ENCODE measurements at regions not wholly inside any gene's neighbourhood (a gene's known extent, or its start where the extent isn't known, plus 50 kb on each side); places are given as distances from the start of the nearest gene placed in this dataset.
"Not testable (repeated sequence)": the region's sequence is repeated elsewhere in the genome, so short reads cannot be mapped to it uniquely, and the experiment has no call there.

- no peak for DNase-seq (ENCODE audit: low spot score)
Measured at GRCh38 chr3:80618295-80619256, 850.8 kb upstream of the ROBO1 start.

- DNase-seq (ENCODE audit: low spot score), result no peak
Measured at GRCh38 chr3:80612366-80612765, 844.6 kb upstream of the ROBO1 start.

GRCh38 chr3:80608072-80608471, 840.3 kb upstream of the ROBO1 start:
- DNase-seq (ENCODE audit: low spot score), result not testable (repeated sequence)

GRCh38 chr3:80606073-80606472, 838.3 kb upstream of the ROBO1 start:
- no peak for DNase-seq (ENCODE audit: low spot score)

GRCh38 chr3:80601479-80601878, 833.7 kb upstream of the ROBO1 start:
- no peak for DNase-seq (ENCODE audit: low spot score)

- no peak for DNase-seq (ENCODE audit: low spot score)
Measured at GRCh38 chr3:80592792-80593191, 825.0 kb upstream of the ROBO1 start.

- DNase-seq (ENCODE audit: low spot score), result no peak
Measured at GRCh38 chr3:80586338-80586737, 818.5 kb upstream of the ROBO1 start.

GRCh38 chr3:80580146-80580545, 812.3 kb upstream of the ROBO1 start:
- no peak for DNase-seq (ENCODE audit: low spot score)

GRCh38 chr3:80564391-80564790, 796.6 kb upstream of the ROBO1 start:
- DNase-seq (ENCODE audit: low spot score), result no peak

GRCh38 chr3:80559701-80560100, 791.9 kb upstream of the ROBO1 start:
- no peak for DNase-seq (ENCODE audit: low spot score)

GRCh38 chr3:80556763-80557162, 789.0 kb upstream of the ROBO1 start:
- no peak for DNase-seq (ENCODE audit: low spot score)

GRCh38 chr3:80554304-80554703, 786.5 kb upstream of the ROBO1 start:
- DNase-seq (ENCODE audit: low spot score), result no peak

- DNase-seq (ENCODE audit: low spot score), result no peak
Measured at GRCh38 chr3:80553211-80553610, 785.4 kb upstream of the ROBO1 start.

GRCh38 chr3:80550174-80550573, 782.4 kb upstream of the ROBO1 start:
- DNase-seq (ENCODE audit: low spot score), result no peak

GRCh38 chr3:80549173-80549572, 781.4 kb upstream of the ROBO1 start:
- no peak for DNase-seq (ENCODE audit: low spot score)

- no peak for DNase-seq (ENCODE audit: low spot score)
Measured at GRCh38 chr3:80543154-80543553, 775.4 kb upstream of the ROBO1 start.

GRCh38 chr3:80542456-80542855, 774.7 kb upstream of the ROBO1 start:
- no peak for DNase-seq (ENCODE audit: low spot score)

GRCh38 chr3:80537680-80538079, 769.9 kb upstream of the ROBO1 start:
- no peak for DNase-seq (ENCODE audit: low spot score)

- DNase-seq (ENCODE audit: low spot score), result no peak
Measured at GRCh38 chr3:80535286-80535685, 767.5 kb upstream of the ROBO1 start.

- no peak for DNase-seq (ENCODE audit: low spot score)
Measured at GRCh38 chr3:80533553-80533952, 765.8 kb upstream of the ROBO1 start.

GRCh38 chr3:80526153-80526552, 758.4 kb upstream of the ROBO1 start:
- no peak for DNase-seq (ENCODE audit: low spot score)

- DNase-seq (ENCODE audit: low spot score), result no peak
Measured at GRCh38 chr3:80521081-80521480, 753.3 kb upstream of the ROBO1 start.

GRCh38 chr3:80519436-80519835, 751.6 kb upstream of the ROBO1 start:
- DNase-seq (ENCODE audit: low spot score), result no peak

GRCh38 chr3:80496452-80496851, 728.7 kb upstream of the ROBO1 start:
- DNase-seq (ENCODE audit: low spot score), result no peak
